DMS53 treated with DMSO at 0.1 percent for 48 hours (cell line): ENCODE measurements at regions not wholly inside any gene's neighbourhood (a gene's known extent, or its start where the extent isn't known, plus 50 kb on each side); places are given as distances from the start of the nearest gene placed in this dataset.

Experiments
- DNase-seq: peaks from one replicate; lab custom pipeline; 2025; ENCODE audit not compliant: unreplicated experiment; lab: John Stamatoyannopoulos, UW

GRCh38 chr20:24111858-24112257 is 123.3 kb upstream of the GGTLC1 start:
- DNase-seq, result no peak

- DNase-seq, result no peak
Observed at GRCh38 chr20:24109537-24109936, 121.0 kb upstream of the GGTLC1 start.

- DNase-seq, result no peak
Observed at GRCh38 chr20:24109008-24109407, 120.4 kb upstream of the GGTLC1 start.

GRCh38 chr20:24108581-24108980 is 120.0 kb upstream of the GGTLC1 start:
- no peak for DNase-seq

GRCh38 chr20:24106801-24107445 is 118.3 kb upstream of the GGTLC1 start:
- DNase-seq, result no peak

GRCh38 chr20:24106150-24106800 is 117.7 kb upstream of the GGTLC1 start:
- no peak for DNase-seq

GRCh38 chr20:24102749-24103333 is 114.3 kb upstream of the GGTLC1 start:
- DNase-seq, result no peak

GRCh38 chr20:24102290-24102689 is 113.7 kb upstream of the GGTLC1 start:
- DNase-seq, result no peak

- DNase-seq, result peak; percentile 65
Observed at GRCh38 chr20:24100370-24101011, 111.9 kb upstream of the GGTLC1 start.

GRCh38 chr20:24098886-24099285 is 110.3 kb upstream of the GGTLC1 start:
- no peak for DNase-seq

GRCh38 chr20:24097506-24098245 is 109.1 kb upstream of the GGTLC1 start:
- no peak for DNase-seq

- no peak for DNase-seq
Observed at GRCh38 chr20:24096864-24097450, 108.4 kb upstream of the GGTLC1 start.

- DNase-seq, result no peak
Observed at GRCh38 chr20:24096264-24096663, 107.7 kb upstream of the GGTLC1 start.

- DNase-seq, result no peak
Observed at GRCh38 chr20:24095756-24096155, 107.2 kb upstream of the GGTLC1 start.

- DNase-seq, result no peak
Observed at GRCh38 chr20:24095303-24095702, 106.7 kb upstream of the GGTLC1 start.

- DNase-seq, result no peak
Observed at GRCh38 chr20:24089576-24089975, 101.0 kb upstream of the GGTLC1 start.

GRCh38 chr20:24086121-24086520 is 97.5 kb upstream of the GGTLC1 start:
- no peak for DNase-seq

GRCh38 chr20:24084281-24084680 is 95.7 kb upstream of the GGTLC1 start:
- no peak for DNase-seq

GRCh38 chr20:24081077-24081476 is 92.5 kb upstream of the GGTLC1 start:
- DNase-seq, result no peak

GRCh38 chr20:24079661-24080412 is 91.3 kb upstream of the GGTLC1 start:
- DNase-seq, result no peak
